Thyroid gland (tissue), 4 donors: ENCODE measurements at regions not wholly inside any gene's neighbourhood (a gene's known extent, or its start where the extent isn't known, plus 50 kb on each side); places are given as distances from the start of the nearest gene placed in this dataset.

Experiments
- POLR2A ChIP-seq, 2 donors: fragments of 450-650 bp; IDR thresholded peaks; one replicate each; pipeline ENCODE4 v1.6.1; 2017; ENCODE audit warnings: antibody characterized with exemption in 2 of 2, mild to moderate bottlenecking in 2 of 2, moderate library complexity in 1 of 2
- TF ChIP-seq, protein P1 (sequence below), 6 experiments: fragments of 200-600 bp in 3 of 6; fragments of 450-650 bp in 3 of 6; sonication (generic) in 3 of 6; IDR thresholded peaks; one replicate each; pipeline ENCODE4 v1.5.1; 2016 to 2019; ENCODE audit warnings: antibody characterized with exemption in 6 of 6, mild to moderate bottlenecking in 2 of 6, inconsistent platforms in 1 of 6, moderate library complexity in 1 of 6

DNA sequence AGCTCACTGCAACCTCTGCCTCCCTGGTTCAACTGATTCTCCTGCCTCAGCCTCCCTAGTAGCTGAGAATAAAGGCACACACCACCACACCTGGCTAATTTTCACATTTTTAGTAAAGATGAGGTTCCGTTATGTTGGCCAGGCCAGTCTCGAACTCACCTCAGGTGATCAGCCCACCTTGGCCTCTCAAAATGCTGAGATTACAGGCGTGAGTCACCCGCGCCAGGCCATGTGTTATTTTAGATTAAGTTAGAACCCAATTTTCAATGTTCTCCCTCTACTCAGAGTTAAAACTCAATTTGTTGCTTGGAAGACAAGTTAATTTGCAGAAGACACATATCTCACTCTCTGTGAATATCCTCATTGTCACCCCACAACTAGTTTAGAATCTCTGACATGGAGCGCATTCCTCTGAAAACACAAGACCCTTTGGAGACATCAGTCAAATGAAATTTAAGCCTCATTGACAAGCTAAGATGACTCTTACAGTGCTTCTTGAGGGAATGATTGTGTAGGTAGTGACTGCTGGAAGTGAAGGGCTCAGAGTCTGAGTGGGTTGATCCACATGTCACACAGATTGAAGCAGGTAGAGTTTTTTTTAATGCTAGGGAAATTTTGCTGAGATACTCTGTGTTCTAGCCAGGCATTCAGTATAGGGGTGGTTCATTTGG is 60.6 kb upstream of the FRMD4B start:
- TF ChIP-seq POLR2A (IDR thresholded peaks at IDR 0.05), result no peak
- TF ChIP-seq, protein P1, sequence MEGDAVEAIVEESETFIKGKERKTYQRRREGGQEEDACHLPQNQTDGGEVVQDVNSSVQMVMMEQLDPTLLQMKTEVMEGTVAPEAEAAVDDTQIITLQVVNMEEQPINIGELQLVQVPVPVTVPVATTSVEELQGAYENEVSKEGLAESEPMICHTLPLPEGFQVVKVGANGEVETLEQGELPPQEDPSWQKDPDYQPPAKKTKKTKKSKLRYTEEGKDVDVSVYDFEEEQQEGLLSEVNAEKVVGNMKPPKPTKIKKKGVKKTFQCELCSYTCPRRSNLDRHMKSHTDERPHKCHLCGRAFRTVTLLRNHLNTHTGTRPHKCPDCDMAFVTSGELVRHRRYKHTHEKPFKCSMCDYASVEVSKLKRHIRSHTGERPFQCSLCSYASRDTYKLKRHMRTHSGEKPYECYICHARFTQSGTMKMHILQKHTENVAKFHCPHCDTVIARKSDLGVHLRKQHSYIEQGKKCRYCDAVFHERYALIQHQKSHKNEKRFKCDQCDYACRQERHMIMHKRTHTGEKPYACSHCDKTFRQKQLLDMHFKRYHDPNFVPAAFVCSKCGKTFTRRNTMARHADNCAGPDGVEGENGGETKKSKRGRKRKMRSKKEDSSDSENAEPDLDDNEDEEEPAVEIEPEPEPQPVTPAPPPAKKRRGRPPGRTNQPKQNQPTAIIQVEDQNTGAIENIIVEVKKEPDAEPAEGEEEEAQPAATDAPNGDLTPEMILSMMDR (IDR thresholded peaks at IDR 0.05), result no peak
